Spinal cord (tissue), 9 donors: ENCODE measurements at regions not wholly inside any gene's neighbourhood (a gene's known extent, or its start where the extent isn't known, plus 50 kb on each side); places are given as distances from the start of the nearest gene placed in this dataset.
A peak's percentile ranks its signal among the peaks of the same experiment; 100 is the strongest.
"Not testable (repeated sequence)": the region's sequence is repeated elsewhere in the genome, so short reads cannot be mapped to it uniquely, and the experiment has no call there.

ENCODE experiments used
- DNase-seq, 6 donors: peaks; one replicate each; pipeline versions ENCODE4 v3.0.0 to v3.0.0-alpha.2; 2013 to 2015; ENCODE audit warnings: low spot score in 6 of 6, low read depth in 4 of 6
- H3K27ac ChIP-seq: one replicate; pipeline ENCODE4 v1.5.1; 2013; ENCODE audit warnings: low read depth, low read length, control low read depth
- H3K27me3 ChIP-seq: one replicate; pipeline ENCODE4 v1.6.1; 2013; ENCODE audit warnings: low read length; ENCODE audit not compliant: control insufficient read depth, insufficient read depth
- H3K36me3 ChIP-seq: one replicate; pipeline ENCODE4 v1.6.1; 2013; ENCODE audit warnings: low read length; ENCODE audit not compliant: control insufficient read depth, insufficient read depth
- H3K4me1 ChIP-seq: one replicate; pipeline ENCODE4 v1.6.1; 2013; ENCODE audit warnings: low read length; ENCODE audit not compliant: control insufficient read depth, insufficient read depth
- H3K4me3 ChIP-seq: one replicate; pipeline ENCODE4 v1.5.1; 2013; ENCODE audit warnings: low read depth, low read length, control low read depth
- H3K9me3 ChIP-seq: one replicate; pipeline ENCODE4 v1.6.1; 2013; ENCODE audit warnings: low read length; ENCODE audit not compliant: control insufficient read depth, insufficient read depth
- WGBS: methylation state at CpG from one replicate; pipeline ENCODE4 v1.1.5; 2013; ENCODE audit warnings: missing lambda C conversion rate; ENCODE audit not compliant: insufficient coverage; 5-methylcytosine and 5-hydroxymethylcytosine counted together
- donor health status: healthy.

GRCh38 chr11:38690211-38690610, 2092.2 kb upstream of the RAG2 start:
- not testable (repeated sequence) for DNase-seq, H3K27ac ChIP-seq, H3K9me3 ChIP-seq, H3K4me3 ChIP-seq, H3K27me3 ChIP-seq, H3K36me3 ChIP-seq, H3K4me1 ChIP-seq
- no CpG with 5 or more reads among the region's 2 CpGs for WGBS

- peak in 1 of 6 donors; percentile 26 for DNase-seq
- no peaks in the 10 kb centered on the region for H3K36me3 ChIP-seq
- H3K4me1 ChIP-seq: no peaks in the 10 kb centered on the region
- 22% methylated on average over 2 of the region's 3 CpGs for WGBS
- H3K27me3 ChIP-seq: no peaks in the 10 kb centered on the region
- H3K9me3 ChIP-seq: no peaks in the 10 kb centered on the region
- H3K27ac ChIP-seq: no peak overlapping the region
- H3K4me3 ChIP-seq: no peak overlapping the region
These were observed 2089.0 kb upstream of the RAG2 start for GRCh38 chr11:38687008-38687407.

GRCh38 chr11:38683484-38683883, 2085.4 kb upstream of the RAG2 start:
- Histone ChIP-seq H3K27ac (no peak overlapping the region), H3K4me1 (no peaks in the 10 kb centered on the region)
- WGBS: no CpG with 5 or more reads among the region's 2 CpGs

GRCh38 chr11:38680746-38681145, 2082.7 kb upstream of the RAG2 start:
- Histone ChIP-seq H3K9me3 (no peaks in the 10 kb centered on the region), H3K4me3 (no peak overlapping the region), H3K4me1 (no peaks in the 10 kb centered on the region), H3K27me3 (no peaks in the 10 kb centered on the region), H3K36me3 (no peaks in the 10 kb centered on the region), H3K27ac (no peak overlapping the region)
- DNase-seq: no peak
- 40% methylated on average over 1 of the region's 2 CpGs for WGBS

More at GRCh38 chr11:38683484-38683883, 2085.4 kb upstream of the RAG2 start:
- Histone ChIP-seq H3K4me3 (no peak overlapping the region), H3K27me3 (no peaks in the 10 kb centered on the region), H3K36me3 (no peaks in the 10 kb centered on the region), H3K9me3 (no peaks in the 10 kb centered on the region)
- no peak for DNase-seq

GRCh38 chr11:38680166-38680565, 2082.1 kb upstream of the RAG2 start:
- Histone ChIP-seq H3K27me3 (no peaks in the 10 kb centered on the region), H3K4me3 (no peak overlapping the region), H3K27ac (no peak overlapping the region), H3K9me3 (no peaks in the 10 kb centered on the region), H3K36me3 (no peaks in the 10 kb centered on the region), H3K4me1 (no peaks in the 10 kb centered on the region)
- no CpG with 5 or more reads among the region's 2 CpGs for WGBS
- no peak for DNase-seq

- no peak for DNase-seq
- H3K4me3 ChIP-seq: no peak overlapping the region
- H3K9me3 ChIP-seq: no peaks in the 10 kb centered on the region
- H3K36me3 ChIP-seq: no peaks in the 10 kb centered on the region
- no peaks in the 10 kb centered on the region for H3K4me1 ChIP-seq
- no peaks in the 10 kb centered on the region for H3K27me3 ChIP-seq
- H3K27ac ChIP-seq: no peak overlapping the region
These were observed 2074.4 kb upstream of the RAG2 start for GRCh38 chr11:38672445-38672844.

GRCh38 chr11:38667359-38667758, 2069.3 kb upstream of the RAG2 start:
- H3K36me3 ChIP-seq: no peaks in the 10 kb centered on the region
- H3K4me3 ChIP-seq: no peak overlapping the region
- WGBS: 93% methylated on average over 10 of the region's 10 CpGs
- DNase-seq: no peak
- no peak overlapping the region for H3K27ac ChIP-seq
- H3K27me3 ChIP-seq: no peaks in the 10 kb centered on the region
- H3K4me1 ChIP-seq: no peaks in the 10 kb centered on the region
- H3K9me3 ChIP-seq: no peaks in the 10 kb centered on the region

GRCh38 chr11:38648604-38649003, 2050.6 kb upstream of the RAG2 start:
- no peak for DNase-seq
- H3K4me1 ChIP-seq: no peaks in the 10 kb centered on the region
- H3K4me3 ChIP-seq: no peak overlapping the region
- WGBS: no CpG with 5 or more reads among the region's 3 CpGs
- no peaks in the 10 kb centered on the region for H3K9me3 ChIP-seq
- no peaks in the 10 kb centered on the region for H3K36me3 ChIP-seq
- H3K27ac ChIP-seq: no peak overlapping the region
- no peaks in the 10 kb centered on the region for H3K27me3 ChIP-seq

GRCh38 chr11:38646382-38646781, 2048.3 kb upstream of the RAG2 start:
- H3K9me3 ChIP-seq: no peaks in the 10 kb centered on the region
- no CpG with 5 or more reads among the region's 3 CpGs for WGBS
- peak in 1 of 6 donors; percentile 3 for DNase-seq
- H3K4me3 ChIP-seq: no peak overlapping the region
- no peak overlapping the region for H3K27ac ChIP-seq
- no peaks in the 10 kb centered on the region for H3K27me3 ChIP-seq
- no peaks in the 10 kb centered on the region for H3K36me3 ChIP-seq
- no peaks in the 10 kb centered on the region for H3K4me1 ChIP-seq

- 100% methylated on average over 1 of the region's 1 CpG for WGBS
- H3K9me3 ChIP-seq: peaks cover 1% of the 10 kb centered on the region
These were observed 2042.8 kb upstream of the RAG2 start for GRCh38 chr11:38640854-38641253.

More at GRCh38 chr11:38640854-38641253, 2042.8 kb upstream of the RAG2 start:
- Histone ChIP-seq H3K36me3 (no peaks in the 10 kb centered on the region), H3K27me3 (no peaks in the 10 kb centered on the region), H3K27ac (no peak overlapping the region), H3K4me1 (no peaks in the 10 kb centered on the region), H3K4me3 (no peak overlapping the region)
- no peak for DNase-seq
